ENCODE measurements at regions not wholly inside any gene's neighbourhood (a gene's known extent, or its start where the extent isn't known, plus 50 kb on each side); places are given as distances from the start of the nearest gene placed in this dataset.
A peak's percentile ranks its signal among the peaks of the same experiment; 100 is the strongest.

DNA sequence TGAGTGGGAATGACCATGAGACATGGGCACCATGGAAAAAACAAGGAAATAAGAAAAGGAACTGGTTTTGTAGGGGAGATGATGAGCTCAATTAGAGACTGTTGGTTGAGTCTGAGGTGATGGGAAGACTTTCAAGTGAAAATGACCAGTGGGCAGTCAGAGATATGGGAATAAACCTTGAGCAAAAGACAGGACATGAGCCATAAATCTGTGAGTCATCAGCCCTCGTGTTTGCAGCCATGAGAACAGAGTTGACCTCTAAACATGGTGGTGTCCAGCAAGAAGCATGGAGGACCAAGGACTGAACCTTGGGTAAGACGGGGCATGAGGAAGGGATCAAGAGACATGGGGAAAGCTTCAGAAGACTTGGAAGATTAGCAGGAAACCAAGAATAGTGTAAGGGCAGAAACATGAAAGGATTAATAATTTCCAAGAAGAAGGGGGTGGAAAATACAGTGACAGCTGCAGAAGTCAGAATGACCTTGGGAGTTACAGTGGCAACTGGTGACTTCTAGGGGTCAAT, 280.6 kb upstream of the PRDM1 start:
- H3K4me1 Mint-ChIP-seq = peaks cover 8% of the 10 kb centered on the region
- Histone ChIP-seq H3K36me3 (ENCODE audit: insufficient read depth) (no peaks in the 10 kb centered on the region), H2AFZ (0 out of 2 replicates have a peak overlapping the region, but pooled peaks have one; percentile 23), H4K20me1 (replicated peaks; ENCODE audit: insufficient read depth) (no peaks in the 10 kb centered on the region), H3K9me2 (ENCODE audit: insufficient read depth) (peaks cover 15% of the 10 kb centered on the region; the same call in 1 of the 2 replicates), H3F3A (replicated peaks; ENCODE audit: low read depth) (no peaks in the 10 kb centered on the region), H3K27me3 (ENCODE audit: insufficient read depth) (no peaks in the 10 kb centered on the region), H3K4me1 (ENCODE audit: insufficient read depth) (peaks cover 8% of the 10 kb centered on the region; the same call in 1 of the 2 replicates), H3K27ac (ENCODE audit: low read depth) (no peak overlapping the region), H3K79me2 (replicated peaks; ENCODE audit: insufficient read depth) (no peaks in the 10 kb centered on the region), H3K4me2 (no peak overlapping the region), H3K4me3 (no peak overlapping the region)
- no peak for TF ChIP-seq ZNF331 (CRISPR knock-in tag; IDR thresholded peaks at IDR 0.05; ENCODE audit: low read depth)
- TF ChIP-seq, protein P1, sequence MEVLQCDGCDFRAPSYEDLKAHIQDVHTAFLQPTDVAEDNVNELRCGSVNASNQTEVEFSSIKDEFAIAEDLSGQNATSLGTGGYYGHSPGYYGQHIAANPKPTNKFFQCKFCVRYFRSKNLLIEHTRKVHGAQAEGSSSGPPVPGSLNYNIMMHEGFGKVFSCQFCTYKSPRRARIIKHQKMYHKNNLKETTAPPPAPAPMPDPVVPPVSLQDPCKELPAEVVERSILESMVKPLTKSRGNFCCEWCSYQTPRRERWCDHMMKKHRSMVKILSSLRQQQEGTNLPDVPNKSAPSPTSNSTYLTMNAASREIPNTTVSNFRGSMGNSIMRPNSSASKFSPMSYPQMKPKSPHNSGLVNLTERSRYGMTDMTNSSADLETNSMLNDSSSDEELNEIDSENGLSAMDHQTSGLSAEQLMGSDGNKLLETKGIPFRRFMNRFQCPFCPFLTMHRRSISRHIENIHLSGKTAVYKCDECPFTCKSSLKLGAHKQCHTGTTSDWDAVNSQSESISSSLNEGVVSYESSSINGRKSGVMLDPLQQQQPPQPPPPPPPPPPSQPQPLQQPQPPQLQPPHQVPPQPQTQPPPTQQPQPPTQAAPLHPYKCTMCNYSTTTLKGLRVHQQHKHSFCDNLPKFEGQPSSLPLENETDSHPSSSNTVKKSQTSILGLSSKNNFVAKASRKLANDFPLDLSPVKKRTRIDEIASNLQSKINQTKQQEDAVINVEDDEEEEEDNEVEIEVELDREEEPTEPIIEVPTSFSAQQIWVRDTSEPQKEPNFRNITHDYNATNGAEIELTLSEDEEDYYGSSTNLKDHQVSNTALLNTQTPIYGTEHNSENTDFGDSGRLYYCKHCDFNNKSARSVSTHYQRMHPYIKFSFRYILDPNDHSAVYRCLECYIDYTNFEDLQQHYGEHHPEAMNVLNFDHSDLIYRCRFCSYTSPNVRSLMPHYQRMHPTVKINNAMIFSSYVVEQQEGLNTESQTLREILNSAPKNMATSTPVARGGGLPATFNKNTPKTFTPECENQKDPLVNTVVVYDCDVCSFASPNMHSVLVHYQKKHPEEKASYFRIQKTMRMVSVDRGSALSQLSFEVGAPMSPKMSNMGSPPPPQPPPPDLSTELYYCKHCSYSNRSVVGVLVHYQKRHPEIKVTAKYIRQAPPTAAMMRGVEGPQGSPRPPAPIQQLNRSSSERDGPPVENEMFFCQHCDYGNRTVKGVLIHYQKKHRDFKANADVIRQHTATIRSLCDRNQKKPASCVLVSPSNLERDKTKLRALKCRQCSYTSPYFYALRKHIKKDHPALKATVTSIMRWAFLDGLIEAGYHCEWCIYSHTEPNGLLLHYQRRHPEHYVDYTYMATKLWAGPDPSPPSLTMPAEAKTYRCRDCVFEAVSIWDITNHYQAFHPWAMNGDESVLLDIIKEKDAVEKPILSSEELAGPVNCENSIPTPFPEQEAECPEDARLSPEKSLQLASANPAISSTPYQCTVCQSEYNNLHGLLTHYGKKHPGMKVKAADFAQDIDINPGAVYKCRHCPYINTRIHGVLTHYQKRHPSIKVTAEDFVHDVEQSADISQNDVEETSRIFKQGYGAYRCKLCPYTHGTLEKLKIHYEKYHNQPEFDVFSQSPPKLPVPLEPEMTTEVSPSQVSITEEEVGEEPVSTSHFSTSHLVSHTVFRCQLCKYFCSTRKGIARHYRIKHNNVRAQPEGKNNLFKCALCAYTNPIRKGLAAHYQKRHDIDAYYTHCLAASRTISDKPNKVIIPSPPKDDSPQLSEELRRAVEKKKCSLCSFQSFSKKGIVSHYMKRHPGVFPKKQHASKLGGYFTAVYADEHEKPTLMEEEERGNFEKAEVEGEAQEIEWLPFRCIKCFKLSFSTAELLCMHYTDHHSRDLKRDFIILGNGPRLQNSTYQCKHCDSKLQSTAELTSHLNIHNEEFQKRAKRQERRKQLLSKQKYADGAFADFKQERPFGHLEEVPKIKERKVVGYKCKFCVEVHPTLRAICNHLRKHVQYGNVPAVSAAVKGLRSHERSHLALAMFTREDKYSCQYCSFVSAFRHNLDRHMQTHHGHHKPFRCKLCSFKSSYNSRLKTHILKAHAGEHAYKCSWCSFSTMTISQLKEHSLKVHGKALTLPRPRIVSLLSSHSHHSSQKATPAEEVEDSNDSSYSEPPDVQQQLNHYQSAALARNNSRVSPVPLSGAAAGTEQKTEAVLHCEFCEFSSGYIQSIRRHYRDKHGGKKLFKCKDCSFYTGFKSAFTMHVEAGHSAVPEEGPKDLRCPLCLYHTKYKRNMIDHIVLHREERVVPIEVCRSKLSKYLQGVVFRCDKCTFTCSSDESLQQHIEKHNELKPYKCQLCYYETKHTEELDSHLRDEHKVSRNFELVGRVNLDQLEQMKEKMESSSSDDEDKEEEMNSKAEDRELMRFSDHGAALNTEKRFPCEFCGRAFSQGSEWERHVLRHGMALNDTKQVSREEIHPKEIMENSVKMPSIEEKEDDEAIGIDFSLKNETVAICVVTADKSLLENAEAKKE (CRISPR knock-in tag; IDR thresholded peaks at IDR 0.05) = no peak
- TF ChIP-seq, protein P2, sequence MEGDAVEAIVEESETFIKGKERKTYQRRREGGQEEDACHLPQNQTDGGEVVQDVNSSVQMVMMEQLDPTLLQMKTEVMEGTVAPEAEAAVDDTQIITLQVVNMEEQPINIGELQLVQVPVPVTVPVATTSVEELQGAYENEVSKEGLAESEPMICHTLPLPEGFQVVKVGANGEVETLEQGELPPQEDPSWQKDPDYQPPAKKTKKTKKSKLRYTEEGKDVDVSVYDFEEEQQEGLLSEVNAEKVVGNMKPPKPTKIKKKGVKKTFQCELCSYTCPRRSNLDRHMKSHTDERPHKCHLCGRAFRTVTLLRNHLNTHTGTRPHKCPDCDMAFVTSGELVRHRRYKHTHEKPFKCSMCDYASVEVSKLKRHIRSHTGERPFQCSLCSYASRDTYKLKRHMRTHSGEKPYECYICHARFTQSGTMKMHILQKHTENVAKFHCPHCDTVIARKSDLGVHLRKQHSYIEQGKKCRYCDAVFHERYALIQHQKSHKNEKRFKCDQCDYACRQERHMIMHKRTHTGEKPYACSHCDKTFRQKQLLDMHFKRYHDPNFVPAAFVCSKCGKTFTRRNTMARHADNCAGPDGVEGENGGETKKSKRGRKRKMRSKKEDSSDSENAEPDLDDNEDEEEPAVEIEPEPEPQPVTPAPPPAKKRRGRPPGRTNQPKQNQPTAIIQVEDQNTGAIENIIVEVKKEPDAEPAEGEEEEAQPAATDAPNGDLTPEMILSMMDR (conservative IDR thresholded peaks at IDR 0.05; ENCODE audit: low read depth in 2 of 2) = no peak
- no peak for TF ChIP-seq NANOG (IDR thresholded peaks at IDR 0.05; ENCODE audit: borderline replicate concordance)
- no peaks in the 10 kb centered on the region for H3K36me3 Mint-ChIP-seq (ENCODE audit: low read depth)
- ATAC-seq = no peak
- H3K27ac Mint-ChIP-seq = no peak overlapping the region
- peaks cover 2% of the 10 kb centered on the region for H3K27me3 Mint-ChIP-seq (ENCODE audit: insufficient read depth, low read depth, poor library complexity)
- H3K4me3 Mint-ChIP-seq = no peak overlapping the region
- no peak for DNase-seq (ENCODE audit: low spot score)
- no peaks in the 10 kb centered on the region for H3K9me3 Mint-ChIP-seq
